ENCODE measurements at regions not wholly inside any gene's neighbourhood (a gene's known extent, or its start where the extent isn't known, plus 50 kb on each side); places are given as distances from the start of the nearest gene placed in this dataset.
"Not testable (repeated sequence)": the region's sequence is repeated elsewhere in the genome, so short reads cannot be mapped to it uniquely, and the experiment has no call there.

GRCh38 chr7:65317372-65317771 lies 56.3 kb upstream of the ZNF92 start:
- DNase-seq, result no peak

GRCh38 chr7:65310761-65311160 lies 62.9 kb upstream of the ZNF92 start:
- no peak for DNase-seq

- DNase-seq, result no peak
These were observed 65.4 kb upstream of the ZNF92 start for GRCh38 chr7:65308300-65308678.

- DNase-seq, result peak in 1 of 2 experiments; percentile 51
These were observed 65.9 kb upstream of the ZNF92 start for GRCh38 chr7:65307651-65308299.

- no peak for DNase-seq
These were observed 69.5 kb upstream of the ZNF92 start for GRCh38 chr7:65304175-65304574.

- no peak for DNase-seq
These were observed 70.8 kb upstream of the ZNF92 start for GRCh38 chr7:65302883-65303282.

GRCh38 chr7:65301007-65301406 lies 72.6 kb upstream of the ZNF92 start:
- no peak for DNase-seq

- no peak for DNase-seq
These were observed 78.2 kb upstream of the ZNF92 start for GRCh38 chr7:65295409-65295808.

- not testable (repeated sequence) for DNase-seq
These were observed 83.3 kb upstream of the ZNF92 start for GRCh38 chr7:65290340-65290739.

- no peak for DNase-seq
These were observed 86.6 kb upstream of the ZNF92 start for GRCh38 chr7:65287023-65287422.

- DNase-seq, result no peak
These were observed 87.5 kb upstream of the ZNF92 start for GRCh38 chr7:65285906-65286864.

GRCh38 chr7:65285241-65285640 lies 88.4 kb upstream of the ZNF92 start:
- not testable (repeated sequence) for DNase-seq

GRCh38 chr7:65279795-65280194 lies 93.9 kb upstream of the ZNF92 start:
- no peak for DNase-seq

- no peak for DNase-seq
These were observed 96.8 kb upstream of the ZNF92 start for GRCh38 chr7:65276822-65277221.

- DNase-seq, result not testable (repeated sequence)
These were observed 102.2 kb upstream of the ZNF92 start for GRCh38 chr7:65271502-65271901.

- DNase-seq, result peak; percentile 88 to 93
These were observed 104.4 kb upstream of the ZNF92 start for GRCh38 chr7:65269150-65269856.

- no peak for DNase-seq
These were observed 104.9 kb upstream of the ZNF92 start for GRCh38 chr7:65268782-65269149.

GRCh38 chr7:65265933-65266519 lies 107.6 kb upstream of the ZNF92 start:
- no peak for DNase-seq

- DNase-seq, result no peak
These were observed 109.4 kb upstream of the ZNF92 start for GRCh38 chr7:65264258-65264657.

- not testable (repeated sequence) for DNase-seq
These were observed 113.0 kb upstream of the ZNF92 start for GRCh38 chr7:65260673-65261072.

- not testable (repeated sequence) for DNase-seq
These were observed 113.7 kb upstream of the ZNF92 start for GRCh38 chr7:65259864-65260525.

GRCh38 chr7:65254061-65254460 lies 119.6 kb upstream of the ZNF92 start:
- no peak for DNase-seq
